ENCODE measurements at regions not wholly inside any gene's neighbourhood (a gene's known extent, or its start where the extent isn't known, plus 50 kb on each side); places are given as distances from the start of the nearest gene placed in this dataset.
A peak's percentile ranks its signal among the peaks of the same experiment; 100 is the strongest.
"Not testable (repeated sequence)": the region's sequence is repeated elsewhere in the genome, so short reads cannot be mapped to it uniquely, and the experiment has no call there.

DNA sequence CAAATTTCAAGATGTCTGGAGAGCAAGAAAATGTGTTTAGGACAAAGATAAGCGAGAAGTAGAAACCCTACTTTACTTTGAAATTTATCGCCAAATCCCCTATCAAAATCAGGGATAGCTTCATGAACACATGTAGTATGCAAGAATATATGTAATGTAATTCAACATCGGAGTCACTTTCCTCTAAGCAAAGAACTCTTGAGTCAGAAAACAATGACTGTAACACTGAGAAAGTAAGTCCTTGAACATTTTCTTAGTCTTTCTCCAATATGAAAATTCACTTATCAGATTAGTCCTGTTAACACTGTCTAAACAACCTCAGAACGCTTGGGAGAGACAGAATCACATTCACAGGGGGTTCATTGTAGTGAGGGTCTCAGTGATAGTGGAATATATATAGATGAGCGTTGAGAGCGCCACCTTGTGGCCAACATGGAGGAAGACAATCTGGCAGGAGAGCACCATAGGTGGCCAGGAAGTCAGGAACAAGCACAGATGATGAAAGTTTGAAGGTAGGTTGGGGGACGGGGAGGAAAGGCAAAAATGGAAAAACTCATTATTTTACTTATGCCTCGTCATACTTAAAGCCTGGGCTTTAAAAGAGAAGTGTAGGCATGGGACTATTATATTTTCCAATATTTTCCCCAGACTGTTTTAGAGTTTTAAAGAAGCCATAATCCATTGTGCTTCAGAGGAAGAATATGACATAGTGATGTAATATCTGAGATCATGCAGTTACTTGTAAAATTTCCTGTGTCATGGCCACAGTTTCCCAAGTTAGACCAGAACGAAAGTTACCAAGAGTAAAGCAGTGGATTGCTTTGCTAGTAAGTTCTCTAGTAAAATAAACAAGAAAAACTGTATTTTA is 115.5 kb upstream of the GNAI1 start:
- peak; percentile 49 to 71 (median 64) for DNase-seq

DNA sequence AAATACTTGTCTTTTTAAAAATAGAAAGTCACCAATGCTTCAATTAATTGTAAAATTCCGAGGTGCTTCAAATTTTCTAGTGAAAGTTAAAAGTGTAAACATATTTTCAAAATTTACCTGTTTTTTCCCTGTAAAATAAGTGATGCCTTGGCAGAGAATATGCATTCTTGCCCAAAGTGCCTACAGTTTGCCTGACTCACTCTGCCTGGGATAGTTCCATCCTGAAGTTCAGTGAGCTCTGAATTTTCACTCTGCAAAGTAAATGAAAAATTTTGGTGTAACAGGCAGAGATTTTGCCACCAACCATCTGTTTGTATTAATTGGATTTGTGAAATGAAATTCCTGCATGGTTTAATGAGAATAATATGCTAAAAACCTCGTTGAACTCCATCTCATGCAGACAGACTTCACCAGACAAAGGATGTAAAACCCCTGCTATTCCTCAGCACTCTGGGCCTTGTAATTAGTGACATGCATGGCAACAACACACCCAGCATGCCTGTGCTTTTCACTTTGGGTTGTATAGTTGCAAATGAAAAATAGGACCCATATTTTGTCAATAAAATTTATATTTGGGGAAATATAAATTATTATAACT is 117.4 kb upstream of the GNAI1 start:
- no peak for DNase-seq

DNA sequence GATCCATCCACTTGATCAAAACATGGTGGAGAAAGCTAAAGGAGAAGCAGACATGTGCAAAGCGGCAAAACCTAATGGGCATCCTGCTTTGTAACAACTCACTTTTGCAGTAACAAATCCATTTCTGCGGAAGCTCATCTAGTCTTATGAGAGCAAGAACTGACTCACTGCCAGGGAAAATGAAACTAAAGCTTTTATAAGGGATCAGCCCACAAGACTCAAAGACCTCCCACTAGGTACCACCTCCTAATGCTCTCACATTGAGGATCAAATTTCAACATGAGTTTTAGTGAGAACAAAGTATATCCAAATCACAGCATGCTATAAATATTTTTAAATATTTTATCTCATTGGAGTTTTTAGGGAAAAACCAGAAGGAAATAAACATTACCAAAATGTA is 120.1 kb upstream of the GNAI1 start:
- DNase-seq = peak in 2 of 3 donors; percentile 5 to 12

GRCh38 chr7:80008039-80008438 is 126.6 kb upstream of the GNAI1 start:
- peak in 1 of 3 donors; percentile 22 for DNase-seq

DNA sequence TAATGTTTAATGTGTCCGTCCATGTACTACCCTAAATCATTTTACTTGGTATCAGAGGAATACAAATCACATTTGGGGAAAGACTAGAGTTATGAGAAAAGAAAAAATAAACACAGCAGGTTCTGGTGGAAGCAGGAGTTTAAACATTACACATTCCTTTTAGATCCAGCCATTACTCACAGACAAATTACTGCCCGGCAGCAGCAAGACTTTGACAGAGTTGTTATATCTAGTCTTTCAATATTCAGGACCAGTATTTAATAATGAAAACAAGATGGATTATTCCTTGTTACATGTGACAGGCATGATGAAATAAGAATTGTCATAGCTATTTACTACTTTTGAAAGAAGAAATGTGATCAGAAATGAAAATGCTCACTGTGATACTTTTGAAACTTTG is 131.8 kb upstream of the GNAI1 start:
- DNase-seq = no peak

GRCh38 chr7:79998363-79998762 is 136.3 kb upstream of the GNAI1 start:
- DNase-seq = no peak

GRCh38 chr7:79997345-79997744 is 137.3 kb upstream of the GNAI1 start:
- DNase-seq = no peak

DNA sequence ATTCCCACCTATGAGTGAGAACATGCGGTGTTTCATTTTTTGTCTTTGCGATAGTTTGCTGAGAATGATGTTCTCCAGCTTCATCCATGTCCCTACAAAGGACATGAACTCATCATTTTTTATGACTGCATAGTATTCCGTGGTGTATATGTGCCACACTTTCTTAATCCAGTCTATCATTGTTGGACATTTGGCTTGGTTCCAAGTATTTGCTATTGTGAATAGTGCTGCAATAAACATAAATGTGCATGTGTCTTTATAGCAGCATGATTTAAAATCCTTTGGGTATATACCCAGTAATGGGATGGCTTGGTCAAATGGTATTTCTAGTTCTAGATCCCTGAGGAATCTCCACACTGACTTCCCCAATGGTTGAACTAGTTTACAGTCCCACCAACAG is 138.9 kb upstream of the GNAI1 start:
- DNase-seq = not testable (repeated sequence)

GRCh38 chr7:79988653-79989052 is 146.0 kb upstream of the GNAI1 start:
- DNase-seq = peak in 1 of 3 donors; percentile 33

DNA sequence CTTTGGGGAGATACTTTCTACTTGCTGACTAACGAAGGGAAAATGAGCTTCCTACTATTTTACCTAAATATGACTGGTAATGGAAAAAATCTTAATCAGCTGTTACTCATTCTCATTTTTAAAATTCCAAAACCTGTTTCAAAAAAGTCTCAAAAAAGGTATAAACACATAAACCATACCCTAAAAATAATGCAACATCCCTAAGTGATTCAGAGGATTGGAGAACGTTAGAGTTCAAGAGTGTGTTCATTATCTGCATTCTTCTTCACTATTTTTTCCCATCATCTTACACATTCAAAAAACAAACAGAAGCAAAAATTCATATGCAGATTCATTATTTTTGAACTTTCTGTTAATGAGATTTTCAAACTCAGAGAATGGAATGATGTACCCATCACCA is 150.4 kb upstream of the GNAI1 start:
- peak in 1 of 3 donors; percentile 52 for DNase-seq

- peak in 1 of 3 donors; percentile 50 for DNase-seq
Observed at GRCh38 chr7:79982141-79982770, 152.4 kb upstream of the GNAI1 start.

DNA sequence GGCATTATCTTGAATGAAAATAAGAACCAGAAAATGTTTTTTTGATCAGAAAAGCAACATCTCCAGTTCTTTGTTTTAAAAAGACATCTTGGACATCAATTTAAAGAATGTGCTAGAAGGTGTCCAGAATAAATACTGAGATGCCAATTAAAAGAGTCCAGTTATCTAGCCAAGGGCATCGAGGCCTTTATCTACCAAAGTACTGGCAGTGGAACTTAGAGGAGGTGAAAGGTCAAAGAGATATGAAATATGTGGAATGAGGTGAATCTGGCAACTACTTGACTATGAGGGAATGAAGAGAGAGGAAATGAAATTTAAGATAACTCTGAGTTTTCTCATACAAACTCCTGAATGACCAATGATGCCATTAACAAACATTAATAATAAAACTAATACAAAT is 154.3 kb upstream of the GNAI1 start:
- DNase-seq = no peak

GRCh38 chr7:79979437-79979836 is 155.2 kb upstream of the GNAI1 start:
- DNase-seq = no peak

- no peak for DNase-seq
Observed at GRCh38 chr7:79977481-79977880, 157.2 kb upstream of the GNAI1 start.

DNA sequence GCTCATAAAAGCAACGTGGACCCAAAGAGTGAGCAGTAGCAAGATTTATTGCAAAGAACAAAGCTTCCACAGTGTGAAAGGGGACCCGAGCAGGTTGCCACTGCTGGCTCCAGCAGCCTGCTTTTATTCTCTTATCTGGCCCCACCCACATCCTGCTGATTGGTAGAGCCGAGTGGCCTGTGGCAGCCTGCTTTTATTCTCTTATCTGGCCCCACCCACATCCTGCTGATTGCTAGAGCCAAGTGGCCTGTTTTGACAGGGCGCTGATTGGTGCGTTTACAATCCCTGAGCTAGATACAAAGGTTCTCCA is 158.0 kb upstream of the GNAI1 start:
- DNase-seq = not testable (repeated sequence)

GRCh38 chr7:79975986-79976710 is 158.5 kb upstream of the GNAI1 start:
- DNase-seq = not testable (repeated sequence)

- DNase-seq = no peak
Observed at GRCh38 chr7:79973455-79973854, 161.2 kb upstream of the GNAI1 start.

- no peak for DNase-seq
Observed at GRCh38 chr7:79971058-79971457, 163.6 kb upstream of the GNAI1 start.

GRCh38 chr7:79968894-79969293 is 165.7 kb upstream of the GNAI1 start:
- DNase-seq = no peak

DNA sequence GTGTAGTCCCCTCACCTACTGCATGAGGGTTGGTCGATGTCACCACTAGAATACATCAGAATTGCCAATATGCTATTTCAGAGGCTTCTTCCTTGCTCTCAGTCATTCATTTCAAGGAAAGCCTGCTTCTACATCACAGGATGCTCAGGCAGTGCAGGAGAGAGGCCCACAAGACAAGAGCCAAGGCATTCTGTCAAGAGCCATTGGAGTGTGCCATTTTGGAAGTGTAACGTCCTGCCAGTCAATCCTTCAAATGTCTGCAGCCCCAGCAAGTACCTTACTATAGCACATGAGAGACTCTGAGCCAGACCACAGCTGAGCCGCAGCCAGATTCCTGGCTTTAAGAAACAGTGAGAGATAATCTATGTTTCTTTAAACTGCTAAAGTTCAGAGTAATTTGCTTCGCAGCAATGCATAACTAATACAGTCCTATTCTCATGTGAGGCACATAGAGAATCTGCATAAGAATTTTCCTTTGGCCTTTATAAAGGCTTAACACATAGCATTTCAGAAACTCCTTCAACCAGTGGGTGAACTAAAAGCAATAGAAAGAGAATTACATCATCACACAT is 166.5 kb upstream of the GNAI1 start:
- DNase-seq = peak in 1 of 3 donors; percentile 1

DNA sequence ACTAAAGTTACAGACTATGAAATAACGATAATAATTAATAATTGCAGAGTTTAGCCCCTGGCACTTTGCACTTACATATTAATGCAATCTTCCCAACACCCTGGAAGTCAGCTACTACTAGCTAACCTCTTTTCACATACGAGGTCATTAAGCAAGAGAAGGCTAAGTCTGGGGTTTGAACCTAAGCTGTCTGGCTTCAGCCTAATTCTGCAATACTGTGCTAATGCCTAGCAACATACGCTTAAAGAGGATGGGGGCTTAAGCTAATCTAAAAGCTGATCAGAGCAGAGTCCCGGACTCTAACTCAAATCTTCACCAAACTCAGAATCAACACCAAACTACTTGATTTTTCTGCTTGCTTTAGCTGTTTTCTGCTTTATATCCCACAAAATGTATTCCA is 168.7 kb upstream of the GNAI1 start:
- DNase-seq = no peak

DNA sequence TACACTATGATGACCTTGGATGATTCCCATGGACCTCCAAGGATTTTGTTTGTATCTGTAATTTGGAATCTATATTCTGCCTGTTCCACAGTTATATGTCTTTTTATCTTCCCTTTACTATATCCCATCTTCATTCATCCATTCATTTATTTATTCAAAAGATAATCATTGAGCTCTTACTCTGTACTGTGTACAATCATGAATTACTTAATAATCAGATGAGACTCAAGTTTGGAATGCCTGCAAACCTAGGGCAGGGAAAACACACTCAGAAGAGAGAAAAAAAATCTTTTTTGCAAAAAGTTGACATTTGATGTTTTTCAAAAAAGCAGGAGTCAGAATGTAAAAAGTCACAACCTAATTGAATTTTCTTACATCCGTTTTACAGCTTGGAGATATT is 170.2 kb upstream of the GNAI1 start:
- no peak for DNase-seq

Data from muscle of back (tissue), 3 donors.